Mammary epithelial cell (primary cell): ENCODE measurements at regions not wholly inside any gene's neighbourhood (a gene's known extent, or its start where the extent isn't known, plus 50 kb on each side); places are given as distances from the start of the nearest gene placed in this dataset.

Experiments
- EZH2 ChIP-seq: IDR thresholded peaks from 2 replicates; pipeline ENCODE4 v1.6.1; 2012; ENCODE audit warnings: low read length, inconsistent platforms, borderline replicate concordance
- TF ChIP-seq, protein P1 (sequence below), 2 donors: IDR thresholded peaks in 1 of 2; conservative IDR thresholded peaks in 1 of 2; 2 replicates each; pipeline ENCODE4 v1.5.1; 2011 to 2012; ENCODE audit warnings: inconsistent platforms in 2 of 2, low read length in 2 of 2, mild to moderate bottlenecking in 2 of 2, control low read depth in 1 of 2, low read depth in 1 of 2; ENCODE audit not compliant: insufficient read depth in 1 of 2; ENCODE audit errors: extremely low read depth in 1 of 2

DNA sequence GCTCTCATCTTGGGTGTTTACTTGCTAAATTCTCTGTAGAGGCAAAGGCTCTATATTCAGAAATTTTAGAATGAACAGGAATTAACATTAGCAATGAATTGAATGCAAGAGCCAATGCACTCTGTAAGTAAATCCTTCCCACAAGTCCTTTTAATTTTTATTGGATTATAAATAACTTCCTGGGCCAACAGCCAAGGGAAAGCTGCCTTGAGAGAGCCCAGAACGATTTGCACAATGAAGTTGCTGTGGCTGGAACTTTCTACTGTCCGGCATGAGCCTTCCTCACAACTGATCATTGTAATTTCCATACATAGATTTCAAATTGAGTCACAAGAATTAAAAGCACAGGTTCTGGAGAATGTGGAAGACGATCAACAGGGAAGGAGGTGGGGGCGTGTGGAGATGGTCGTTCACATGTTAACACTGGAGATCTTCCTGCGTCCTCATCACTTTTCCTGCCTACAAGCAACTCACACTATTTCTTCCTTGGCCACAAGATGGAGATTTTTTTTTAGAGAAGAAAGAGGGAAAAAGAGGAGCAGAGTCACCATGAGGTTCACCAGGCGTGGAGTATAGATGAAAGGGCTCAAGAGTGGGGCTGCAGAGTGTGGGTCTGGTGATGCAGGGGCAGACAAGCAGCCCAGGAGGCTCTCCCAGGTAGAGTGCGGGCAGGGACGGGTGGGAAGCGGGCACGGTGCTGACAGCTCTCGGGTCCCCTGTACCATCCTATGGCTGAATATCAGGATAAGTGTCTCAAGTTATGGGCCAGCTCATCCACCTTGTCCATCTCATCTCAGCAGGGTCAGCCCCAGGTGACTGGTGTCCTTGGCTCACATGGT lies 110.7 kb downstream of the SOX1 start:
- TF ChIP-seq, protein P1, sequence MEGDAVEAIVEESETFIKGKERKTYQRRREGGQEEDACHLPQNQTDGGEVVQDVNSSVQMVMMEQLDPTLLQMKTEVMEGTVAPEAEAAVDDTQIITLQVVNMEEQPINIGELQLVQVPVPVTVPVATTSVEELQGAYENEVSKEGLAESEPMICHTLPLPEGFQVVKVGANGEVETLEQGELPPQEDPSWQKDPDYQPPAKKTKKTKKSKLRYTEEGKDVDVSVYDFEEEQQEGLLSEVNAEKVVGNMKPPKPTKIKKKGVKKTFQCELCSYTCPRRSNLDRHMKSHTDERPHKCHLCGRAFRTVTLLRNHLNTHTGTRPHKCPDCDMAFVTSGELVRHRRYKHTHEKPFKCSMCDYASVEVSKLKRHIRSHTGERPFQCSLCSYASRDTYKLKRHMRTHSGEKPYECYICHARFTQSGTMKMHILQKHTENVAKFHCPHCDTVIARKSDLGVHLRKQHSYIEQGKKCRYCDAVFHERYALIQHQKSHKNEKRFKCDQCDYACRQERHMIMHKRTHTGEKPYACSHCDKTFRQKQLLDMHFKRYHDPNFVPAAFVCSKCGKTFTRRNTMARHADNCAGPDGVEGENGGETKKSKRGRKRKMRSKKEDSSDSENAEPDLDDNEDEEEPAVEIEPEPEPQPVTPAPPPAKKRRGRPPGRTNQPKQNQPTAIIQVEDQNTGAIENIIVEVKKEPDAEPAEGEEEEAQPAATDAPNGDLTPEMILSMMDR (conservative IDR thresholded peaks at IDR 0.05 in 1 of 2, IDR thresholded peaks at IDR 0.05 in 1 of 2; ENCODE audit: extremely low read depth in 1 of 2, insufficient read depth in 1 of 2, low read depth in 1 of 2, low read length in 2 of 2): no peak
- TF ChIP-seq EZH2: no peak
